Endothelial cell of umbilical vein (primary cell): ENCODE measurements at regions not wholly inside any gene's neighbourhood (a gene's known extent, or its start where the extent isn't known, plus 50 kb on each side); places are given as distances from the start of the nearest gene placed in this dataset.

Source experiments
- BruUV-seq: library from RNA; stranded (reverse); fragments of 400-500 nt; replicated peaks from 2 replicates; lab custom pipeline; 2021; lab: Mats Ljungman, UMichigan
- CTCF ChIA-PET: fragments of 300-600, 350-600 bp; sonication (Branson Sonifier 250); formaldehyde crosslinking; loops from one replicate; lab custom pipeline; 2021; ENCODE audit warnings: antibody characterized with exemption, inconsistent platforms; lab: Charles Lee
- POLR2A ChIA-PET: fragments of 300-600, 350-600 bp; sonication (Branson Sonifier 250); formaldehyde crosslinking; loops from one replicate; lab custom pipeline; 2021; ENCODE audit warnings: antibody characterized with exemption, inconsistent platforms; lab: Charles Lee
- DNase-seq: peaks from one replicate; pipeline ENCODE4 v3.0.0-alpha.2; 2011; ENCODE audit warnings: low read depth, low spot score
- FAIRE-seq: peaks from 2 replicates; lab custom pipeline; 2011; peaks lifted over from hg19 to GRCh38; lab: Jason Lieb, UNC
- H2AFZ ChIP-seq: 2 replicates; pipeline ENCODE4 v1.6.0; 2012; ENCODE audit warnings: low read depth, low read length, control low read depth, inconsistent platforms
- H3K27ac ChIP-seq: 2 replicates; pipeline ENCODE4 v1.5.1; 2011; ENCODE audit warnings: low read depth, mild to moderate bottlenecking, control low read depth, low read length, moderate library complexity; ENCODE audit not compliant: insufficient read depth
- H3K27me3 ChIP-seq, 2 experiments: 2 replicates each; pipeline versions ENCODE4 v1.6.0 to v1.6.1; 2011; ENCODE audit warnings: low read length in 2 of 2, mixed read lengths in 1 of 2; ENCODE audit not compliant: control insufficient read depth in 2 of 2, insufficient read depth in 2 of 2
- H3K36me3 ChIP-seq, 2 experiments: 2 replicates in 1 of 2; 3 replicates in 1 of 2; pipeline ENCODE4 v1.5.1; 2011; ENCODE audit warnings: low read length in 2 of 2, mild to moderate bottlenecking in 1 of 2, moderate library complexity in 1 of 2; ENCODE audit not compliant: control insufficient read depth in 2 of 2, insufficient read depth in 2 of 2; ENCODE audit errors: extremely low read depth in 1 of 2
- H3K4me1 ChIP-seq: 3 replicates; pipeline ENCODE4 v1.5.1; 2011; ENCODE audit warnings: mild to moderate bottlenecking, low read length; ENCODE audit not compliant: control insufficient read depth, insufficient read depth; ENCODE audit errors: extremely low read depth
- H3K4me2 ChIP-seq: 2 replicates; pipeline ENCODE4 v1.6.1; 2011; ENCODE audit warnings: low read length, control low read depth, mixed read lengths; ENCODE audit not compliant: insufficient read depth
- H3K4me3 ChIP-seq, 3 experiments: fragments of 200-600 bp in 1 of 3; sonication (generic), shearing (Covaris generic) in 1 of 3; replicated peaks in 1 of 3; 2 replicates each; pipeline ENCODE4 v1.5.1; 2011 to 2016; ENCODE audit warnings: control low read depth in 3 of 3, low read length in 3 of 3, mild to moderate bottlenecking in 2 of 3, inconsistent platforms in 1 of 3, low read depth in 1 of 3, moderate library complexity in 1 of 3; ENCODE audit not compliant: insufficient read depth in 1 of 3
- H3K79me2 ChIP-seq: 2 replicates; pipeline ENCODE4 v1.6.0; 2012; ENCODE audit warnings: low read length, inconsistent platforms; ENCODE audit not compliant: control insufficient read depth, insufficient read depth
- H3K9ac ChIP-seq: replicated peaks from 2 replicates; pipeline ENCODE3; 2011; ENCODE audit warnings: low read length, control low read depth; ENCODE audit not compliant: insufficient read depth; ENCODE audit errors: extremely low read depth
- H3K9me1 ChIP-seq: replicated peaks from 3 replicates; pipeline ENCODE4 v1.6.0; 2011; ENCODE audit warnings: mild to moderate bottlenecking, low read length; ENCODE audit not compliant: control insufficient read depth, insufficient read depth; ENCODE audit errors: extremely low read depth
- H3K9me3 ChIP-seq: replicated peaks from 2 replicates; pipeline ENCODE4 v1.5.1; 2012; ENCODE audit warnings: low read length, inconsistent platforms; ENCODE audit not compliant: control insufficient read depth, insufficient read depth
- H4K20me1 ChIP-seq: replicated peaks from 2 replicates; pipeline ENCODE3; 2011; ENCODE audit warnings: mild to moderate bottlenecking, low read length; ENCODE audit not compliant: control insufficient read depth, insufficient read depth; ENCODE audit errors: extremely low read depth
- CTCF ChIP-seq, 2 donors: IDR thresholded peaks; 1 replicate in 1 of 2; 2 replicates in 1 of 2; pipeline ENCODE4 v1.5.1; 2011; ENCODE audit warnings: low read length in 2 of 2, mild to moderate bottlenecking in 2 of 2, moderate library complexity in 2 of 2, control low read depth in 1 of 2, inconsistent platforms in 1 of 2, low read depth in 1 of 2; ENCODE audit not compliant: insufficient read depth in 1 of 2; ENCODE audit errors: extremely low read depth in 1 of 2
- EZH2 ChIP-seq: IDR thresholded peaks from 2 replicates; pipeline ENCODE4 v1.6.1; 2012; ENCODE audit warnings: borderline replicate concordance, low read depth, mild to moderate bottlenecking, moderate library complexity, low read length, inconsistent platforms; ENCODE audit not compliant: severe bottlenecking
- FOS ChIP-seq: IDR thresholded peaks from 2 replicates; pipeline ENCODE4 v1.6.1; 2011; ENCODE audit warnings: mild to moderate bottlenecking, low read length, moderate library complexity, borderline replicate concordance; ENCODE audit not compliant: insufficient read depth
- GATA2 ChIP-seq: IDR thresholded peaks from 2 replicates; pipeline ENCODE4 v1.7.0; 2011; ENCODE audit warnings: low read depth, mild to moderate bottlenecking, moderate library complexity, mixed read lengths, low read length; ENCODE audit not compliant: insufficient read length, insufficient read depth
- JUN ChIP-seq: IDR thresholded peaks from 2 replicates; pipeline ENCODE4 v1.6.1; 2011; ENCODE audit warnings: borderline replicate concordance, low read depth; ENCODE audit not compliant: insufficient read length, insufficient read depth
- MAX ChIP-seq: IDR thresholded peaks from 2 replicates; pipeline ENCODE4 v1.6.1; 2011; ENCODE audit not compliant: insufficient read depth, insufficient read length
- MYC ChIP-seq: IDR thresholded peaks from one replicate; pipeline ENCODE4 v1.6.1; 2011; ENCODE audit warnings: mild to moderate bottlenecking, low read depth, low read length
- POLR2A ChIP-seq: IDR thresholded peaks from 2 replicates; pipeline ENCODE4 v1.6.1; 2012; ENCODE audit warnings: low read depth, mild to moderate bottlenecking, control low read depth, low read length
- POLR2AphosphoS5 ChIP-seq: IDR thresholded peaks from 2 replicates; pipeline ENCODE4 v1.6.1; 2012; ENCODE audit warnings: low read depth, mild to moderate bottlenecking, control low read depth, low read length, moderate library complexity; ENCODE audit not compliant: insufficient read depth
- dilution Hi-C: fragments of 300-500 bp; cut with MboI; formaldehyde crosslinking; loops from one replicate; pipeline ENCODE4 v1.15.0; 2019; ENCODE audit warnings: low sequenced_read_pairs; ENCODE audit not compliant: extremely low pct_ligation_motif_present
- intact Hi-C: fragments of 100-400 bp; cut with micrococcal nuclease; formaldehyde crosslinking; loops from one replicate; pipeline ENCODE4 v1.10.0; 2022

GRCh38 chr16:17018585-17018939 is 452.2 kb downstream of the XYLT1 start:
- Histone ChIP-seq H3K4me3 (no peak overlapping the region), H3K4me1 (no peaks in the 10 kb centered on the region), H3K36me3 (no peaks in the 10 kb centered on the region), H3K9me1 (no peaks in the 10 kb centered on the region), H4K20me1 (no peaks in the 10 kb centered on the region), H3K79me2 (no peaks in the 10 kb centered on the region), H3K27me3 (no peaks in the 10 kb centered on the region), H3K4me2 (no peak overlapping the region), H3K9me3 (no peaks in the 10 kb centered on the region), H3K9ac (no peak overlapping the region), H3K27ac (no peak overlapping the region), H2AFZ (no peak overlapping the region)
- ChIA-PET POLR2A (no interaction called here), CTCF (no interaction called here)
- TF ChIP-seq EZH2 (no peak), POLR2A (no peak), MAX (no peak), MYC (no peak), POLR2AphosphoS5 (no peak), FOS (no peak), JUN (no peak), CTCF (IDR thresholded peaks at IDR 0.05; ENCODE audit: extremely low read depth in 1 of 2, insufficient read depth in 1 of 2, low read depth in 1 of 2, low read length in 2 of 2) (no peak), GATA2 (no peak)
- FAIRE-seq: no peak
- BruUV-seq: no TSS peak
- dilution Hi-C loops: no loop called here
- no peak for DNase-seq
- intact Hi-C loops: no loop called here
